Mesenchymal stem cell (in vitro differentiated cells and primary cell): ENCODE measurements at regions not wholly inside any gene's neighbourhood (a gene's known extent, or its start where the extent isn't known, plus 50 kb on each side); places are given as distances from the start of the nearest gene placed in this dataset.

ENCODE experiments used
- DNase-seq: peaks from one replicate; pipeline ENCODE4 v3.0.0-alpha.2; 2013
- H2AFZ ChIP-seq: one replicate; pipeline ENCODE4 v1.6.1; 2013; ENCODE audit warnings: low read depth, mild to moderate bottlenecking, control low read depth, inconsistent platforms, low read length, moderate library complexity
- H2AK5ac ChIP-seq: 2 replicates; pipeline ENCODE4 v1.6.1; 2013; ENCODE audit warnings: low read length, moderate library complexity, mild to moderate bottlenecking, inconsistent platforms; ENCODE audit not compliant: severe bottlenecking
- H2BK120ac ChIP-seq: one replicate; pipeline ENCODE4 v1.6.1; 2013; ENCODE audit warnings: low read depth, mild to moderate bottlenecking, inconsistent platforms, low read length, moderate library complexity
- H2BK12ac ChIP-seq, 2 experiments: one replicate each; pipeline ENCODE4 v1.6.1; 2013; ENCODE audit warnings: inconsistent platforms in 2 of 2, low read length in 2 of 2, mild to moderate bottlenecking in 2 of 2, moderate library complexity in 2 of 2, control low read depth in 1 of 2
- H2BK15ac ChIP-seq: one replicate; pipeline ENCODE4 v1.6.1; 2013; ENCODE audit warnings: mild to moderate bottlenecking, low read depth, inconsistent platforms; ENCODE audit not compliant: poor library complexity, severe bottlenecking
- H2BK5ac ChIP-seq: 2 replicates; pipeline ENCODE4 v1.6.1; 2013; ENCODE audit warnings: low read depth, mild to moderate bottlenecking, low read length, control low read depth, inconsistent platforms; ENCODE audit not compliant: poor library complexity, severe bottlenecking
- H3K14ac ChIP-seq, 2 experiments: one replicate each; pipeline ENCODE4 v1.6.1; 2013; ENCODE audit warnings: inconsistent platforms in 2 of 2, low read length in 2 of 2, control low read depth in 1 of 2, mild to moderate bottlenecking in 1 of 2, moderate library complexity in 1 of 2
- H3K18ac ChIP-seq, 2 experiments: one replicate each; pipeline ENCODE4 v1.6.1; 2013; ENCODE audit warnings: inconsistent platforms in 2 of 2, low read length in 2 of 2, control low read depth in 1 of 2, low read depth in 1 of 2, mild to moderate bottlenecking in 1 of 2
- H3K23ac ChIP-seq, 2 experiments: one replicate each; pipeline ENCODE4 v1.6.1; 2013; ENCODE audit warnings: inconsistent platforms in 2 of 2, low read length in 2 of 2, mild to moderate bottlenecking in 2 of 2, moderate library complexity in 2 of 2, control low read depth in 1 of 2
- H3K27ac ChIP-seq: 2 replicates; pipeline ENCODE4 v1.5.1; 2013; ENCODE audit warnings: mild to moderate bottlenecking, moderate library complexity, low read length, control low read depth, inconsistent platforms; ENCODE audit not compliant: poor library complexity, severe bottlenecking
- H3K27me3 ChIP-seq, 2 experiments: 2 replicates each; pipeline versions ENCODE4 v1.6.1 to v1.7.0; 2013; ENCODE audit warnings: low read length in 2 of 2, mild to moderate bottlenecking in 2 of 2, moderate library complexity in 2 of 2, control low read depth in 1 of 2, inconsistent platforms in 1 of 2; ENCODE audit not compliant: control insufficient read depth in 1 of 2, insufficient read depth in 1 of 2
- H3K36me3 ChIP-seq, 2 experiments: 2 replicates each; pipeline versions ENCODE4 v1.6.1 to v1.7.0; 2013; ENCODE audit warnings: low read length in 2 of 2, control low read depth in 1 of 2, inconsistent platforms in 1 of 2, low read depth in 1 of 2, mild to moderate bottlenecking in 1 of 2; ENCODE audit not compliant: insufficient read depth in 2 of 2, control insufficient read depth in 1 of 2
- H3K4ac ChIP-seq, 2 experiments: one replicate each; pipeline ENCODE4 v1.6.1; 2013; ENCODE audit warnings: inconsistent platforms in 2 of 2, low read length in 2 of 2, mild to moderate bottlenecking in 2 of 2, moderate library complexity in 2 of 2, control low read depth in 1 of 2, low read depth in 1 of 2
- H3K4me1 ChIP-seq: 2 replicates; pipeline ENCODE4 v1.6.1; 2013; ENCODE audit warnings: low read depth, low read length, control low read depth; ENCODE audit not compliant: control insufficient read depth, insufficient read depth
- H3K4me2 ChIP-seq: 2 replicates; pipeline ENCODE4 v1.6.1; 2013; ENCODE audit warnings: low read length, mild to moderate bottlenecking, inconsistent platforms; ENCODE audit not compliant: poor library complexity, severe bottlenecking
- H3K4me3 ChIP-seq, 2 experiments: 2 replicates each; pipeline versions ENCODE4 v1.5.1 to v1.7.0; 2013; ENCODE audit warnings: low read length in 2 of 2, mild to moderate bottlenecking in 2 of 2, control low read depth in 1 of 2, low read depth in 1 of 2; ENCODE audit not compliant: insufficient read depth in 1 of 2
- H3K79me1 ChIP-seq: replicated peaks from 2 replicates; pipeline ENCODE4 v1.6.1; 2013; ENCODE audit warnings: mild to moderate bottlenecking, control low read depth, low read length, inconsistent platforms; ENCODE audit not compliant: poor library complexity, severe bottlenecking
- H3K9ac ChIP-seq: 2 replicates; pipeline ENCODE4 v1.7.0; 2013; ENCODE audit warnings: mild to moderate bottlenecking, low read length, moderate library complexity
- H3K9me3 ChIP-seq: 2 replicates; pipeline ENCODE4 v1.7.0; 2013; ENCODE audit warnings: mild to moderate bottlenecking, low read length; ENCODE audit not compliant: control insufficient read depth
- H4K8ac ChIP-seq: one replicate; pipeline ENCODE4 v1.6.1; 2013; ENCODE audit warnings: inconsistent platforms, mild to moderate bottlenecking, low read length, moderate library complexity
- H4K91ac ChIP-seq: one replicate; pipeline ENCODE4 v1.6.1; 2013; ENCODE audit warnings: mild to moderate bottlenecking, low read length, inconsistent platforms
- WGBS: methylation state at CpG from one replicate; pipeline ENCODE4 v1.1.7; 2013; ENCODE audit warnings: mixed read lengths; 5-methylcytosine and 5-hydroxymethylcytosine counted together

DNA sequence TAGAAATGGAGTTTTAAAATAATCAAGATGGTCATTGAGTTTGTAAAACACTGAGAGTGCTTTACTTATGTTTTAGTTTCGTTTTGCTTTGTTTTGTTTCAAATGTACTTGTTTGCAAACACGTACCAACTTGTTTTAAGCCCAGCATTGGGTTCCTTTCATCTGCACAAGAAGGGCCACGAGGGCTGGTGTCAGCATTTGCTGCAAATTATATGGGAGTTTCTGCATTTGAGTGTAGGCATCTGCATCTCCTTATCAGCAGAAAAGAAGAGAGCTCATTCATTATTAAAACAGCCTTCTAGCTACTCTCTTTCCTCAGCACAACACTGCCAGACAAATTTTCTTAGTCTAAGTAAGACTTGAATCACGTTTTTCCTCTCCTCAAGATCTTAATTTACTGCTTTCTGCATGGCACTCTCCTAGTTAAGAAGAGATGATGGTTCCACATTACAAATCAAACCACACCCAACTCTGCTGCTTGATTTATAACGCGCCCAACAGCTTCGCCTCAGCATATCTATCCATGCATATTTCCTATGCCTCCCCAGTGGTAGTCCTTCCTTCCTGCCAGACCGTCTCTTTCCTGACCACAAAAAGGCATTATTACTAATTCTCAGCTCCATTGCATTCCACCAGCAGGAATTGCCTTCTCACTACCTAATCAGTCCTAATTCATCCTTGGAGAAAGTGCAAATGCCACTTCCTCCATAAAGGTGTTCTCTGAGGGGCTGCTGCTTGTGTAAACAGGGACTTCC lies 95.2 kb upstream of the CAST start:
- Histone ChIP-seq H2BK12ac (no peak overlapping the region), H3K4me2 (no peak overlapping the region), H3K9ac (peak overlapping the region; percentile 12), H2BK15ac (no peak overlapping the region), H3K79me1 (no peaks in the 10 kb centered on the region), H2AFZ (no peak overlapping the region), H3K27me3 (no peaks in the 10 kb centered on the region), H2AK5ac (no peak overlapping the region), H3K4ac (no peak overlapping the region), H3K27ac (peak overlapping the region; percentile 69), H3K4me1 (peaks cover 5% of the 10 kb centered on the region), H3K9me3 (peaks cover 3% of the 10 kb centered on the region), H4K8ac (no peak overlapping the region), H2BK5ac (no peak overlapping the region), H2BK120ac (no peak overlapping the region), H3K23ac (no peak overlapping the region), H3K18ac (peak overlapping the region in 1 of 2 experiments; percentile 44), H3K4me3 (peak overlapping the region in 1 of 2 experiments; percentile 21), H3K36me3 (no peaks in the 10 kb centered on the region), H3K14ac (no peak overlapping the region), H4K91ac (no peak overlapping the region)
- WGBS: 20% methylated on average over 8 of the region's 8 CpGs
- DNase-seq: peak; percentile 87

DNA sequence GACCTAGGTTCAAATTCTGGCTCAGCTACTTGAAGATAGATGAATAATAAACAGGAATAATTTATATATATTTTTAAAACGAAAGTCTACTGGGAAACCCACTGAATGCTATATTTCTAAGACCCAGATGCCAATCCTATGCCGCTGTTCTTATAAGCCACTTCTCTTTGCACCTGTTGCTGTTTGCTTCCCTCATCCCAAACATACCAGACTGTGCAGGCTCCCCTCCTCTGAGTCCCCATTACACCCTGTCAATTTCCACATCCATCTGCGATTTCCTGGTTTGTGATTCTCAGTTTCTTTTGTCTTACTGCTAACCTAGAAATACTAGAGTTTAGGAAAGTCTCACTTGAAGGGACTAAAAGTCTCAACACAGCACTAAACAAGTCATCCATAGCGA lies 92.8 kb upstream of the CAST start:
- no peak overlapping the region for H2BK15ac ChIP-seq
- DNase-seq: no peak
- no peak overlapping the region for H3K4ac ChIP-seq
- H2BK12ac ChIP-seq: no peak overlapping the region
- H3K27ac ChIP-seq: peak overlapping the region; percentile 25
- no peak overlapping the region for H3K4me3 ChIP-seq
- no peaks in the 10 kb centered on the region for H3K36me3 ChIP-seq
- peaks cover 8% of the 10 kb centered on the region for H3K4me1 ChIP-seq
- no peaks in the 10 kb centered on the region for H3K9me3 ChIP-seq
- H2BK120ac ChIP-seq: no peak overlapping the region
- H2AFZ ChIP-seq: no peak overlapping the region
- H3K18ac ChIP-seq: no peak overlapping the region
- H3K14ac ChIP-seq: no peak overlapping the region
- H3K9ac ChIP-seq: no peak overlapping the region
- H3K4me2 ChIP-seq: no peak overlapping the region
- H4K91ac ChIP-seq: no peak overlapping the region
- no peak overlapping the region for H3K23ac ChIP-seq
- H2AK5ac ChIP-seq: no peak overlapping the region
- H3K27me3 ChIP-seq: no peaks in the 10 kb centered on the region
- H3K79me1 ChIP-seq: no peaks in the 10 kb centered on the region
- whole genome bisulfite sequencing: 89% methylated on average over 4 of the region's 4 CpGs
- no peak overlapping the region for H2BK5ac ChIP-seq
- H4K8ac ChIP-seq: no peak overlapping the region

DNA sequence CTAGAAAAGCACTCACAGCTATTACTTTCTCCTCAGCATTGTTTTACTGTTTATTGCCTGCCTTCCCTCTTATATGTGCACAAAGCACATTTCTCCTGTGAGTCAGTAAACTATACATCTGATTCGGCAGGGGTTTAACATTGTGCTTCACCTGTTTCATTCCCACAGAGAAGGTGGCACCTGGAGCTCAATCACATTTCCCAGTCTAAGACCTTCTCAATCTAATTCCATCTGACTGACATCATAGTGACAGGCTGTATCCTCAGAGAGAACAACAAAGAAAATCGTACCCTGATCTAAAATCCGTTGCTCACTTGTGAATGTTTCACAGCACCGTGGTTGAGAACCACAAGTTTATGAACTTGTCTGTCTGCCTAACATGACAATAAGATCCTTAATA lies 92.4 kb upstream of the CAST start:
- H4K8ac ChIP-seq: no peak overlapping the region

GRCh38 chr5:96572864-96573512 lies 89.2 kb upstream of the CAST start:
- H3K4me3 ChIP-seq: no peak overlapping the region
- WGBS: 13% methylated on average over 3 of the region's 5 CpGs
- no peak overlapping the region for H3K4me2 ChIP-seq
- peaks cover 7% of the 10 kb centered on the region for H3K4me1 ChIP-seq
- H2AFZ ChIP-seq: no peak overlapping the region
- peak overlapping the region in 1 of 2 experiments; percentile 17 for H3K4ac ChIP-seq
- H3K9ac ChIP-seq: no peak overlapping the region
- no peak overlapping the region for H4K91ac ChIP-seq
- H2BK120ac ChIP-seq: no peak overlapping the region
- H4K8ac ChIP-seq: peak overlapping the region; percentile 84
- peak; percentile 96 for DNase-seq
- peak overlapping the region; percentile 79 for H3K27ac ChIP-seq
- H3K9me3 ChIP-seq: no peaks in the 10 kb centered on the region
- H3K14ac ChIP-seq: peak overlapping the region in 1 of 2 experiments; percentile 22
- peak overlapping the region in 1 of 2 experiments; percentile 86 for H2BK12ac ChIP-seq
- no peaks in the 10 kb centered on the region for H3K36me3 ChIP-seq
- H3K27me3 ChIP-seq: no peaks in the 10 kb centered on the region
- no peak overlapping the region for H2BK5ac ChIP-seq
- peak overlapping the region; percentile 16 to 40 for H3K18ac ChIP-seq
- H2AK5ac ChIP-seq: peak overlapping the region; percentile 23
- H2BK15ac ChIP-seq: no peak overlapping the region
- H3K23ac ChIP-seq: no peak overlapping the region
- no peaks in the 10 kb centered on the region for H3K79me1 ChIP-seq

More for the DNA sequence above, 92.4 kb upstream of the CAST start:
- Histone ChIP-seq H3K23ac (no peak overlapping the region), H3K4me1 (peaks cover 8% of the 10 kb centered on the region), H2AK5ac (no peak overlapping the region), H3K4me2 (no peak overlapping the region), H2BK120ac (no peak overlapping the region), H3K79me1 (no peaks in the 10 kb centered on the region), H2AFZ (no peak overlapping the region), H2BK12ac (peak overlapping the region in 1 of 2 experiments; percentile 29), H3K4ac (no peak overlapping the region), H3K14ac (no peak overlapping the region), H3K4me3 (no peak overlapping the region), H3K27ac (peak overlapping the region; percentile 25), H3K9ac (no peak overlapping the region), H3K36me3 (no peaks in the 10 kb centered on the region), H2BK5ac (no peak overlapping the region), H3K18ac (no peak overlapping the region), H4K91ac (no peak overlapping the region), H2BK15ac (no peak overlapping the region), H3K9me3 (no peaks in the 10 kb centered on the region), H3K27me3 (no peaks in the 10 kb centered on the region)
- DNase-seq: no peak
- WGBS: 65% methylated on average over 4 of the region's 4 CpGs
